IMR-90 (cell line): ENCODE measurements at regions not wholly inside any gene's neighbourhood (a gene's known extent, or its start where the extent isn't known, plus 50 kb on each side); places are given as distances from the start of the nearest gene placed in this dataset.

Source experiments
- ATAC-seq: fragments of 200-7000 bp; cut with Tn5 transposase; 2 replicates; pipeline ENCODE4 v1.9.1; 2020; ENCODE audit warnings: low read depth, mild to moderate bottlenecking, moderate library complexity
- BruUV-seq: library from RNA; stranded (reverse); fragments of 400-500 nt; replicated peaks from 2 replicates; lab custom pipeline; 2021; lab: Mats Ljungman, UMichigan
- CTCF ChIA-PET: fragments of 300-600 bp; formaldehyde crosslinking; extraction: SDS; loops from one replicate; lab custom pipeline; 2021; ENCODE audit warnings: antibody characterized with exemption; lab: Yijun Ruan, JAX
- POLR2A ChIA-PET: fragments of 300-600 bp; sonication (Branson Sonifier 250); formaldehyde crosslinking; loops from one replicate; lab custom pipeline; 2022; ENCODE audit warnings: antibody characterized with exemption; ENCODE audit not compliant: unreplicated experiment; lab: Charles Lee
- DNase-seq: peaks from one replicate; pipeline ENCODE4 v3.0.0; 2013
- H2AFZ ChIP-seq: replicated peaks from 2 replicates; pipeline ENCODE3; 2013; ENCODE audit warnings: low read length, mild to moderate bottlenecking; ENCODE audit not compliant: poor library complexity
- H2AK5ac ChIP-seq: 2 replicates; pipeline ENCODE4 v1.6.1; 2013; ENCODE audit warnings: low read depth, low read length, inconsistent platforms
- H2AK9ac ChIP-seq: replicated peaks from 2 replicates; pipeline ENCODE3; 2013; ENCODE audit warnings: mild to moderate bottlenecking, low read depth, low read length, moderate library complexity; ENCODE audit not compliant: poor library complexity
- H2BK120ac ChIP-seq: 2 replicates; pipeline ENCODE4 v1.6.1; 2013; ENCODE audit warnings: low read depth, low read length, inconsistent platforms
- H2BK15ac ChIP-seq: 3 replicates; pipeline ENCODE4 v1.6.1; 2013; ENCODE audit warnings: low read depth, low read length, inconsistent platforms
- H2BK20ac ChIP-seq: 2 replicates; pipeline ENCODE4 v1.6.1; 2013; ENCODE audit warnings: low read depth, mild to moderate bottlenecking, inconsistent platforms, low read length, moderate library complexity
- H2BK5ac ChIP-seq: 2 replicates; pipeline ENCODE4 v1.6.1; 2013; ENCODE audit warnings: mild to moderate bottlenecking, low read depth, low read length, inconsistent platforms; ENCODE audit not compliant: poor library complexity, severe bottlenecking
- H3K14ac ChIP-seq: replicated peaks from 2 replicates; pipeline ENCODE4 v1.6.1; 2013; ENCODE audit warnings: low read depth, low read length, inconsistent platforms
- H3K18ac ChIP-seq: 2 replicates; pipeline ENCODE4 v1.6.1; 2013; ENCODE audit warnings: low read depth, low read length, control low read depth
- H3K23ac ChIP-seq: 2 replicates; pipeline ENCODE4 v1.6.1; 2013; ENCODE audit warnings: low read depth, low read length, inconsistent platforms
- H3K27ac ChIP-seq: 2 replicates; pipeline ENCODE4 v1.5.1; 2013; ENCODE audit warnings: mild to moderate bottlenecking, control low read depth, low read length; ENCODE audit not compliant: insufficient read depth
- H3K27me3 ChIP-seq: 2 replicates; pipeline ENCODE4 v1.6.1; 2013; ENCODE audit warnings: low read length; ENCODE audit not compliant: control insufficient read depth, insufficient read depth
- H3K36me3 ChIP-seq: 2 replicates; pipeline ENCODE4 v1.6.1; 2013; ENCODE audit warnings: low read length, mixed read lengths; ENCODE audit not compliant: control insufficient read depth, insufficient read depth
- H3K4ac ChIP-seq: 2 replicates; pipeline ENCODE4 v1.6.1; 2013; ENCODE audit warnings: low read depth, low read length, inconsistent platforms
- H3K4me1 ChIP-seq: 2 replicates; pipeline ENCODE4 v1.6.1; 2013; ENCODE audit warnings: low read length, mixed read lengths; ENCODE audit not compliant: control insufficient read depth, insufficient read depth
- H3K4me2 ChIP-seq: 2 replicates; pipeline ENCODE4 v1.6.1; 2013; ENCODE audit warnings: low read depth, mild to moderate bottlenecking, control low read depth, low read length, moderate library complexity
- H3K4me3 ChIP-seq: 2 replicates; pipeline ENCODE4 v1.5.1; 2013; ENCODE audit warnings: low read depth, mild to moderate bottlenecking, control low read depth, low read length, moderate library complexity; ENCODE audit not compliant: insufficient read depth
- H3K56ac ChIP-seq: 2 replicates; pipeline ENCODE4 v1.6.1; 2013; ENCODE audit warnings: low read length, inconsistent platforms; ENCODE audit not compliant: insufficient read depth; ENCODE audit errors: extremely low read depth
- H3K79me1 ChIP-seq, 2 experiments: 2 replicates each; pipeline ENCODE4 v1.6.1; 2013; ENCODE audit warnings: low read length in 2 of 2, inconsistent platforms in 1 of 2, low read depth in 1 of 2
- H3K9ac ChIP-seq: 2 replicates; pipeline ENCODE4 v1.6.1; 2013; ENCODE audit warnings: low read depth, low read length, control low read depth
- H3K9me1 ChIP-seq: 2 replicates; pipeline ENCODE4 v1.6.1; 2013; ENCODE audit warnings: low read length, inconsistent platforms; ENCODE audit not compliant: insufficient read depth
- H3K9me3 ChIP-seq: 2 replicates; pipeline ENCODE4 v1.6.1; 2013; ENCODE audit warnings: low read length; ENCODE audit not compliant: control insufficient read depth, insufficient read depth
- H4K20me1 ChIP-seq: 2 replicates; pipeline ENCODE4 v1.6.1; 2013; ENCODE audit warnings: low read length, inconsistent platforms; ENCODE audit not compliant: insufficient read depth
- H4K5ac ChIP-seq: 2 replicates; pipeline ENCODE4 v1.6.1; 2013; ENCODE audit warnings: mild to moderate bottlenecking, low read depth, low read length, control low read depth
- H4K8ac ChIP-seq, 2 experiments: 2 replicates each; pipeline ENCODE4 v1.6.1; 2013; ENCODE audit warnings: low read depth in 2 of 2, low read length in 2 of 2, control low read depth in 1 of 2, inconsistent platforms in 1 of 2
- H4K91ac ChIP-seq: 2 replicates; pipeline ENCODE4 v1.6.1; 2013; ENCODE audit warnings: low read depth, low read length, inconsistent platforms; ENCODE audit not compliant: insufficient read depth
- CEBPB ChIP-seq: IDR thresholded peaks from 2 replicates; pipeline ENCODE4 v1.6.1; 2012; ENCODE audit warnings: low read depth, low read length, improper control_type of control experiment
- CHD1 ChIP-seq: IDR thresholded peaks from 2 replicates; pipeline ENCODE4 v1.6.1; 2012; ENCODE audit warnings: low read depth, low read length, improper control_type of control experiment
- CTCF ChIP-seq: conservative IDR thresholded peaks from 2 replicates; pipeline ENCODE4 v1.5.1; 2012; ENCODE audit warnings: mild to moderate bottlenecking, low read depth, low read length, improper control_type of control experiment
- ELK1 ChIP-seq: fragments of 150-350 bp; IDR thresholded peaks from 2 replicates; pipeline ENCODE4 v1.6.1; 2016; ENCODE audit warnings: low read depth, mild to moderate bottlenecking, low read length, moderate library complexity, borderline replicate concordance
- MAZ ChIP-seq: IDR thresholded peaks from 2 replicates; pipeline ENCODE4 v1.6.1; 2012; ENCODE audit warnings: low read depth, mild to moderate bottlenecking, low read length, improper control_type of control experiment, moderate library complexity, borderline replicate concordance
- MXI1 ChIP-seq: IDR thresholded peaks from 2 replicates; pipeline ENCODE4 v1.6.1; 2012; ENCODE audit warnings: low read depth, mild to moderate bottlenecking, low read length, moderate library complexity, borderline replicate concordance
- RFX5 ChIP-seq: IDR thresholded peaks from 2 replicates; pipeline ENCODE4 v1.8.0; 2012; ENCODE audit warnings: low read depth, mild to moderate bottlenecking, low read length, moderate library complexity
- USF2 ChIP-seq: fragments of 150-350 bp; IDR thresholded peaks from 2 replicates; pipeline ENCODE4 v1.6.1; 2017; ENCODE audit warnings: mild to moderate bottlenecking, antibody characterized with exemption, low read length, low read depth
- WGBS, 2 experiments: methylation state at CpG; one replicate each; pipeline versions ENCODE4 v1.1.5 to v1.1.7; 2013; ENCODE audit warnings: missing lambda C conversion rate in 2 of 2; ENCODE audit not compliant: insufficient read length in 1 of 2; ENCODE audit errors: extremely low coverage in 2 of 2; 5-methylcytosine and 5-hydroxymethylcytosine counted together
- dilution Hi-C: fragments of 300-500 bp; cut with HindIII; formaldehyde crosslinking; loops from one replicate; pipeline ENCODE4 v1.14.3; 2018; ENCODE audit warnings: low sequenced_read_pairs; ENCODE audit not compliant: unreplicated experiment
- in situ Hi-C: fragments of 300-500 bp; cut with MboI; formaldehyde crosslinking; loops from 3 replicates; pipeline ENCODE4 v1.14.3; 2019; ENCODE audit warnings: low sequenced_read_pairs, inconsistent platforms, mixed read lengths
- intact Hi-C: fragments of 100-400 bp; cut with micrococcal nuclease; formaldehyde crosslinking; loops from 2 replicates; pipeline ENCODE4 v1.10.0; 2022

GRCh38 chr9:106451223-106451622 is 411.7 kb upstream of the ZNF462 start:
- in situ Hi-C loops (no loop called here), dilution Hi-C loops (no loop called here), intact Hi-C loops (no loop called here)
- no peak overlapping the region for H3K4me2 ChIP-seq
- H3K4ac ChIP-seq = no peak overlapping the region
- H3K9ac ChIP-seq = no peak overlapping the region
- H3K4me1 ChIP-seq = no peaks in the 10 kb centered on the region
- H3K9me3 ChIP-seq = peaks cover 2% of the 10 kb centered on the region; the same call in 1 of the 2 replicates
- H2AK5ac ChIP-seq = no peak overlapping the region
- no peak overlapping the region for H2BK5ac ChIP-seq
- no peak overlapping the region for H3K18ac ChIP-seq
- H4K8ac ChIP-seq = no peak overlapping the region
- H4K20me1 ChIP-seq = no peaks in the 10 kb centered on the region
- H2AK9ac ChIP-seq = no peak overlapping the region
- H2AFZ ChIP-seq = no peak overlapping the region
- DNase-seq = no peak
- TF ChIP-seq USF2 (no peak), ELK1 (no peak), CTCF (no peak), CHD1 (no peak), CEBPB (no peak), MXI1 (no peak), RFX5 (no peak), MAZ (no peak)
- no peak overlapping the region for H2BK20ac ChIP-seq
- no peak overlapping the region for H3K14ac ChIP-seq
- H4K5ac ChIP-seq = no peak overlapping the region
- no peaks in the 10 kb centered on the region for H3K36me3 ChIP-seq
- H3K27me3 ChIP-seq = no peaks in the 10 kb centered on the region
- no peak overlapping the region for H3K23ac ChIP-seq
- no peak overlapping the region for H3K4me3 ChIP-seq
- H3K27ac ChIP-seq = no peak overlapping the region
- WGBS, 2 experiments = no CpG with 5 or more reads among the region's 1 CpG
- H3K9me1 ChIP-seq = no peaks in the 10 kb centered on the region
- POLR2A ChIA-PET = no interaction called here
- BruUV-seq = no TSS peak
- no peaks in the 10 kb centered on the region for H3K79me1 ChIP-seq
- CTCF ChIA-PET = no interaction called here
- ATAC-seq = no peak
- no peak overlapping the region for H4K91ac ChIP-seq
- no peak overlapping the region for H3K56ac ChIP-seq
- no peak overlapping the region for H2BK120ac ChIP-seq
- H2BK15ac ChIP-seq = no peak overlapping the region
